Trophoblast cell (in vitro differentiated cells and primary cell): ENCODE measurements at regions not wholly inside any gene's neighbourhood (a gene's known extent, or its start where the extent isn't known, plus 50 kb on each side); places are given as distances from the start of the nearest gene placed in this dataset.

Experiments used
- DNase-seq, 2 donors: peaks; one replicate each; pipeline ENCODE4 v3.0.0-alpha.2; 2016
- H2AFZ ChIP-seq: 2 replicates; pipeline ENCODE4 v1.6.1; 2013; ENCODE audit warnings: low read length, moderate library complexity, mild to moderate bottlenecking; ENCODE audit not compliant: insufficient read depth, poor library complexity
- H2AK5ac ChIP-seq: 2 replicates; pipeline ENCODE4 v1.6.1; 2013; ENCODE audit warnings: mild to moderate bottlenecking, low read length
- H2BK120ac ChIP-seq: 2 replicates; pipeline ENCODE4 v1.6.1; 2013; ENCODE audit warnings: low read length, mild to moderate bottlenecking, moderate library complexity; ENCODE audit not compliant: insufficient read depth, poor library complexity
- H2BK12ac ChIP-seq: 2 replicates; pipeline ENCODE4 v1.6.1; 2013; ENCODE audit warnings: mild to moderate bottlenecking, low read length, moderate library complexity
- H2BK5ac ChIP-seq: 2 replicates; pipeline ENCODE4 v1.6.1; 2013; ENCODE audit warnings: low read length, low read depth, moderate library complexity, mild to moderate bottlenecking; ENCODE audit not compliant: poor library complexity
- H3K14ac ChIP-seq: 2 replicates; pipeline ENCODE4 v1.6.1; 2013; ENCODE audit warnings: mild to moderate bottlenecking, low read length
- H3K18ac ChIP-seq: 2 replicates; pipeline ENCODE4 v1.6.1; 2013; ENCODE audit warnings: mild to moderate bottlenecking, low read length
- H3K23ac ChIP-seq: 2 replicates; pipeline ENCODE4 v1.6.1; 2013; ENCODE audit warnings: low read length
- H3K27ac ChIP-seq: 2 replicates; pipeline ENCODE4 v1.5.1; 2013; ENCODE audit warnings: low read depth, mild to moderate bottlenecking, inconsistent platforms, low read length, moderate library complexity
- H3K27me3 ChIP-seq: 2 replicates; pipeline ENCODE4 v1.6.1; 2013; ENCODE audit warnings: inconsistent platforms, mild to moderate bottlenecking, low read length, moderate library complexity; ENCODE audit not compliant: insufficient read depth
- H3K36me3 ChIP-seq, 2 experiments: 1 replicate in 1 of 2; 2 replicates in 1 of 2; pipeline ENCODE4 v1.6.1; 2013; ENCODE audit warnings: low read length in 2 of 2, mild to moderate bottlenecking in 2 of 2, moderate library complexity in 1 of 2; ENCODE audit not compliant: insufficient read depth in 2 of 2, control insufficient read depth in 1 of 2
- H3K4ac ChIP-seq: 2 replicates; pipeline ENCODE4 v1.6.1; 2013; ENCODE audit warnings: low read depth, mild to moderate bottlenecking, low read length, moderate library complexity
- H3K4me1 ChIP-seq, 2 experiments: 1 replicate in 1 of 2; 2 replicates in 1 of 2; pipeline ENCODE4 v1.6.1; 2013; ENCODE audit warnings: low read length in 2 of 2, mild to moderate bottlenecking in 2 of 2, moderate library complexity in 1 of 2; ENCODE audit not compliant: insufficient read depth in 2 of 2, control insufficient read depth in 1 of 2
- H3K4me2 ChIP-seq: 2 replicates; pipeline ENCODE4 v1.6.1; 2013; ENCODE audit warnings: inconsistent platforms, mild to moderate bottlenecking, low read length, moderate library complexity
- H3K4me3 ChIP-seq: 2 replicates; pipeline ENCODE4 v1.5.1; 2013; ENCODE audit warnings: mild to moderate bottlenecking, low read depth, low read length, inconsistent platforms
- H3K79me1 ChIP-seq: one replicate; pipeline ENCODE4 v1.6.1; 2013; ENCODE audit warnings: low read length
- H3K79me2 ChIP-seq: 2 replicates; pipeline ENCODE4 v1.6.1; 2013; ENCODE audit warnings: low read length, mild to moderate bottlenecking; ENCODE audit not compliant: control insufficient read depth, insufficient read depth, poor library complexity
- H3K9ac ChIP-seq: 2 replicates; pipeline ENCODE4 v1.6.1; 2013; ENCODE audit warnings: mild to moderate bottlenecking, low read length
- H3K9me3 ChIP-seq: 2 replicates; pipeline ENCODE4 v1.6.1; 2013; ENCODE audit warnings: low read depth, mild to moderate bottlenecking, control low read depth, inconsistent platforms, low read length; ENCODE audit not compliant: insufficient read depth
- H4K12ac ChIP-seq: 2 replicates; pipeline ENCODE4 v1.6.1; 2013; ENCODE audit warnings: low read depth, mild to moderate bottlenecking, low read length, moderate library complexity
- H4K8ac ChIP-seq: 2 replicates; pipeline ENCODE4 v1.6.1; 2013; ENCODE audit warnings: low read depth, mild to moderate bottlenecking, low read length, moderate library complexity
- H4K91ac ChIP-seq: one replicate; pipeline ENCODE4 v1.6.1; 2013; ENCODE audit warnings: low read depth, mild to moderate bottlenecking, low read length, moderate library complexity
- WGBS: extraction: QIAGEN DNeasy Blood & Tissue Kit; methylation state at CpG from one replicate; pipeline ENCODE4 v1.1.7; 2013; ENCODE audit warnings: missing lambda C conversion rate; ENCODE audit not compliant: insufficient read length, insufficient coverage; ENCODE audit errors: extremely low coverage; 5-methylcytosine and 5-hydroxymethylcytosine counted together

- Histone ChIP-seq H2AK5ac (no peak overlapping the region), H2BK5ac (no peak overlapping the region), H3K4me2 (no peak overlapping the region), H4K12ac (no peak overlapping the region), H3K4me3 (no peak overlapping the region), H3K9ac (no peak overlapping the region), H3K23ac (no peak overlapping the region), H3K36me3 (no peaks in the 10 kb centered on the region), H4K91ac (no peak overlapping the region), H3K27ac (no peak overlapping the region), H3K79me1 (no peaks in the 10 kb centered on the region), H2AFZ (no peak overlapping the region), H3K9me3 (no peaks in the 10 kb centered on the region), H2BK12ac (no peak overlapping the region), H3K79me2 (no peaks in the 10 kb centered on the region), H3K18ac (no peak overlapping the region), H3K4ac (no peak overlapping the region), H3K4me1 (no peaks in the 10 kb centered on the region), H2BK120ac (no peak overlapping the region), H4K8ac (no peak overlapping the region), H3K14ac (no peak overlapping the region), H3K27me3 (no peaks in the 10 kb centered on the region)
- WGBS: no CpG with 5 or more reads among the region's 2 CpGs
- DNase-seq: no peak
Measured at GRCh38 chr2:102977426-102978090, 215.7 kb downstream of the TMEM182 start.

- no peak overlapping the region for H3K4ac ChIP-seq
- H4K8ac ChIP-seq: no peak overlapping the region
- no peaks in the 10 kb centered on the region for H3K27me3 ChIP-seq
- H4K91ac ChIP-seq: no peak overlapping the region
- no peak overlapping the region for H4K12ac ChIP-seq
- no peak overlapping the region for H2AK5ac ChIP-seq
- H3K4me1 ChIP-seq: no peaks in the 10 kb centered on the region
- no peaks in the 10 kb centered on the region for H3K36me3 ChIP-seq
- H2BK5ac ChIP-seq: no peak overlapping the region
- H3K79me2 ChIP-seq: no peaks in the 10 kb centered on the region
- no peak overlapping the region for H3K14ac ChIP-seq
- no peak overlapping the region for H2BK12ac ChIP-seq
- H2BK120ac ChIP-seq: no peak overlapping the region
- H3K9ac ChIP-seq: no peak overlapping the region
- H3K18ac ChIP-seq: no peak overlapping the region
- no peak overlapping the region for H3K23ac ChIP-seq
- no peak overlapping the region for H3K27ac ChIP-seq
- WGBS: no CpG with 5 or more reads among the region's 3 CpGs
- H2AFZ ChIP-seq: no peak overlapping the region
- H3K4me2 ChIP-seq: no peak overlapping the region
- no peaks in the 10 kb centered on the region for H3K9me3 ChIP-seq
- H3K4me3 ChIP-seq: no peak overlapping the region
- no peaks in the 10 kb centered on the region for H3K79me1 ChIP-seq
- DNase-seq: no peak
Measured at GRCh38 chr2:102978091-102978490, 216.3 kb downstream of the TMEM182 start.

GRCh38 chr2:102979429-102979828 is 217.6 kb downstream of the TMEM182 start:
- Histone ChIP-seq H3K4me3 (no peak overlapping the region), H4K8ac (no peak overlapping the region), H2BK5ac (no peak overlapping the region), H3K9ac (no peak overlapping the region), H3K4me1 (no peaks in the 10 kb centered on the region), H3K36me3 (no peaks in the 10 kb centered on the region), H2BK120ac (no peak overlapping the region), H3K18ac (no peak overlapping the region), H3K23ac (no peak overlapping the region), H3K27ac (no peak overlapping the region), H3K79me1 (no peaks in the 10 kb centered on the region), H3K79me2 (no peaks in the 10 kb centered on the region), H3K4ac (no peak overlapping the region), H2AK5ac (no peak overlapping the region), H3K14ac (no peak overlapping the region), H2AFZ (no peak overlapping the region), H3K9me3 (no peaks in the 10 kb centered on the region), H3K27me3 (no peaks in the 10 kb centered on the region), H4K12ac (no peak overlapping the region), H2BK12ac (no peak overlapping the region), H3K4me2 (no peak overlapping the region), H4K91ac (no peak overlapping the region)
- no peak for DNase-seq
- WGBS: no CpG with 5 or more reads among the region's 4 CpGs

- H3K36me3 ChIP-seq: no peaks in the 10 kb centered on the region
- no peak overlapping the region for H3K9ac ChIP-seq
- H3K4ac ChIP-seq: no peak overlapping the region
- H3K23ac ChIP-seq: no peak overlapping the region
- no peak overlapping the region for H3K18ac ChIP-seq
- H3K79me1 ChIP-seq: no peaks in the 10 kb centered on the region
- H2AK5ac ChIP-seq: no peak overlapping the region
- H3K4me2 ChIP-seq: no peak overlapping the region
- no peak overlapping the region for H3K14ac ChIP-seq
- no peaks in the 10 kb centered on the region for H3K79me2 ChIP-seq
- no peak overlapping the region for H4K8ac ChIP-seq
- no peaks in the 10 kb centered on the region for H3K9me3 ChIP-seq
- no peak overlapping the region for H3K4me3 ChIP-seq
- H2BK12ac ChIP-seq: no peak overlapping the region
- no peak for DNase-seq
- H2BK120ac ChIP-seq: no peak overlapping the region
- no peak overlapping the region for H2BK5ac ChIP-seq
- H4K91ac ChIP-seq: no peak overlapping the region
- H4K12ac ChIP-seq: no peak overlapping the region
- H2AFZ ChIP-seq: no peak overlapping the region
- H3K27ac ChIP-seq: no peak overlapping the region
- no peaks in the 10 kb centered on the region for H3K4me1 ChIP-seq
- no CpG with 5 or more reads among the region's 3 CpGs for WGBS
- H3K27me3 ChIP-seq: no peaks in the 10 kb centered on the region
Measured at GRCh38 chr2:102983786-102984185, 222.0 kb downstream of the TMEM182 start.
